ENCODE measurements at regions not wholly inside any gene's neighbourhood (a gene's known extent, or its start where the extent isn't known, plus 50 kb on each side); places are given as distances from the start of the nearest gene placed in this dataset.
"Not testable (repeated sequence)": the region's sequence is repeated elsewhere in the genome, so short reads cannot be mapped to it uniquely, and the experiment has no call there.

- H3K9me3 Mint-ChIP-seq, result no peaks in the 10 kb centered on the region
- no peak for DNase-seq (ENCODE audit: low spot score)
- intact Hi-C loops (cut with micrococcal nuclease), result no loop called here
- no peaks in the 10 kb centered on the region for H3K36me3 Mint-ChIP-seq (ENCODE audit: low read depth)
- H3K4me1 Mint-ChIP-seq (ENCODE audit: low read depth), result no peaks in the 10 kb centered on the region
- no peak overlapping the region for H3K27ac Mint-ChIP-seq
- no peak overlapping the region for H3K4me3 Mint-ChIP-seq
- H3K27me3 Mint-ChIP-seq (ENCODE audit: insufficient read depth), result no peaks in the 10 kb centered on the region
Measured at GRCh38 chr4:120236873-120237272, 170.2 kb upstream of the MAD2L1 start.

- Mint-ChIP-seq H3K4me1 (ENCODE audit: low read depth) (no peaks in the 10 kb centered on the region), H3K27ac (no peak overlapping the region), H3K9me3 (no peaks in the 10 kb centered on the region), H3K4me3 (no peak overlapping the region), H3K36me3 (ENCODE audit: low read depth) (no peaks in the 10 kb centered on the region), H3K27me3 (ENCODE audit: insufficient read depth) (no peaks in the 10 kb centered on the region)
- DNase-seq (ENCODE audit: low spot score), result no peak
- intact Hi-C loops (cut with micrococcal nuclease), result no loop called here
Measured at GRCh38 chr4:120232050-120232449, 165.4 kb upstream of the MAD2L1 start.

DNA sequence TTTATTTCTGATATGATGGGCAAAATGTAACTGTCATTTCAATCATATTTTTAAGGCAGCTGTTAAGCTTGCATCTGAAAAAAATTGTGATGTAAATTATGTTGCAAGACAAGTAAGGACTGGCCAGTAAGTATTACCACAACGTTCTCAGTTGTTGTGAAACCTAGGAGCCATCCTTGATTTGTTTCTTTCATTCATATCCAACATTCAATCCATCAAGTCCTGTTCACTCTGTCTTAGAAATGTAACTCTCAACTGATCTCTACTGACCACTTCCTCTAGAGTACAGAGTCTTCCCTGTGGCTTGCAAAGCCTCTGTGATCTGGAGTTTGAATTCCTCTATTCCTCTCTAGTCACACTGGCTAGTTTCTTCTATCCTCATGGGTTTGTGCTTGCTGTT, 161.4 kb upstream of the MAD2L1 start:
- intact Hi-C loops (cut with micrococcal nuclease), result no loop called here
- H3K27ac Mint-ChIP-seq, result no peak overlapping the region
- no peaks in the 10 kb centered on the region for H3K27me3 Mint-ChIP-seq (ENCODE audit: insufficient read depth)
- no peaks in the 10 kb centered on the region for H3K36me3 Mint-ChIP-seq (ENCODE audit: low read depth)
- no peaks in the 10 kb centered on the region for H3K9me3 Mint-ChIP-seq
- no peaks in the 10 kb centered on the region for H3K4me1 Mint-ChIP-seq (ENCODE audit: low read depth)
- no peak for DNase-seq (ENCODE audit: low spot score)
- no peak overlapping the region for H3K4me3 Mint-ChIP-seq

DNA sequence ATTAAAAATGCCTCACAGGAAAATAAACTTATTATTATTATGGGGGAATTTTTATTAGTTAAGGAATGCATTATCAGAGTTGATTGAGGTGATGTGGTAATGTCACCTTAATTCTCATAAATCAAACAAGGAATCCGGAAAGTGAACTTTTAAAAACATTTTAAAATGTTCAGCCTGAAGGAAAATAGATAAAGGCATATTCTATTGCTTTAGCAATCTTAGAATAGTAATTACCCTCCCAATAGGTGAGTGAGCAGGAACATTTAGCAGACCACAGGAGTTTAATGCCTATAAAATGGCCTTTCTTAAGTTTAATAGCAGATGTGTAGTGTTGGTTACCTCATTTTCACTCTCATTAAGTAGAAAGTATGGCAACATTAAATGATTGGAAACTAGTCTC, 160.9 kb upstream of the MAD2L1 start:
- DNase-seq (ENCODE audit: low spot score), result no peak
- no peak overlapping the region for H3K4me3 Mint-ChIP-seq
- no peaks in the 10 kb centered on the region for H3K36me3 Mint-ChIP-seq (ENCODE audit: low read depth)
- no peak overlapping the region for H3K27ac Mint-ChIP-seq
- H3K9me3 Mint-ChIP-seq, result no peaks in the 10 kb centered on the region
- intact Hi-C loops (cut with micrococcal nuclease), result no loop called here
- H3K27me3 Mint-ChIP-seq (ENCODE audit: insufficient read depth), result peaks cover 2% of the 10 kb centered on the region
- no peaks in the 10 kb centered on the region for H3K4me1 Mint-ChIP-seq (ENCODE audit: low read depth)

DNA sequence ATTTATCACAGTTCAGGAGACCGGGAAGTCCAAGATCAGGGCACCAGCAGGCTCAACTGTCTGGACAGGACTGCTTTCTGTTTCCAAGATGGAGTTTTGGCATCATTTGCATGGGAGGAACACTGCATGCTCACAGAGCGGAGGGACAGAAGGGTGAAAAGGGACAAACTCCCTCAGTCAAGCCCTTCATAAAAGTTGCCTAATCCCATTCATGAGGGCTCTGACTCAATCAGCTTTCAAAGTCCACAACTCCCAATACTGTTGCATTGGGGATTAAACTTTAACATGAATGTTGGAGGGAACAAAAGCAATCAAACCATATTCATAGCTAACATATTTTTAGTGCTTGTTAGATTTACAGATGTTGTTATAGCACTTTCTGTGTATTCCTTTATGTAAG, 158.9 kb upstream of the MAD2L1 start:
- intact Hi-C loops (cut with micrococcal nuclease), result no loop called here
- Mint-ChIP-seq H3K9me3 (no peaks in the 10 kb centered on the region), H3K4me1 (ENCODE audit: low read depth) (no peaks in the 10 kb centered on the region), H3K4me3 (no peak overlapping the region), H3K36me3 (ENCODE audit: low read depth) (no peaks in the 10 kb centered on the region), H3K27ac (no peak overlapping the region), H3K27me3 (ENCODE audit: insufficient read depth) (peaks cover 2% of the 10 kb centered on the region)
- DNase-seq (ENCODE audit: low spot score), result no peak

DNA sequence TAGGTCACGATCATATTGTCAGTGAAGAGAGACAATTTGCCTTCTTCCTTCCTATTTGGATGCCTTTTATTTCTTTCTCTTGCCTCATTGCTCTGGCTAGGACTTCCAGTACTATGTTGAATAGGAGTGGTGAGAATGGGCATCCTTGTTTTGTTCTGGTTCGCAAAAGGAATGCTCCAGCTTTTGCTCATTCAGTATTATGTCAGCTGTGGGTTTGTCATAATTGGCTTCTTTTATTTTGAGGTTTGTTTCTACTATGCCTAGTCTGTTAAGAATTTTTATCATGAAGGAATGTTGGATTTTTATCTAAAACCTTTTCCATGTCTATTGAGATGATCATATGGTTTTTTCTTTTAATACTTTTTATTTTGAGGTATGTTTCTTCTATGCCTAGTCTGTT, 152.3 kb upstream of the MAD2L1 start:
- no peak overlapping the region for H3K4me3 Mint-ChIP-seq
- no peaks in the 10 kb centered on the region for H3K36me3 Mint-ChIP-seq (ENCODE audit: low read depth)
- intact Hi-C loops (cut with micrococcal nuclease), result no loop called here
- H3K9me3 Mint-ChIP-seq, result no peaks in the 10 kb centered on the region
- no peak overlapping the region for H3K27ac Mint-ChIP-seq
- peaks cover 2% of the 10 kb centered on the region for H3K27me3 Mint-ChIP-seq (ENCODE audit: insufficient read depth)
- DNase-seq (ENCODE audit: low spot score), result no peak
- H3K4me1 Mint-ChIP-seq (ENCODE audit: low read depth), result no peaks in the 10 kb centered on the region

DNA sequence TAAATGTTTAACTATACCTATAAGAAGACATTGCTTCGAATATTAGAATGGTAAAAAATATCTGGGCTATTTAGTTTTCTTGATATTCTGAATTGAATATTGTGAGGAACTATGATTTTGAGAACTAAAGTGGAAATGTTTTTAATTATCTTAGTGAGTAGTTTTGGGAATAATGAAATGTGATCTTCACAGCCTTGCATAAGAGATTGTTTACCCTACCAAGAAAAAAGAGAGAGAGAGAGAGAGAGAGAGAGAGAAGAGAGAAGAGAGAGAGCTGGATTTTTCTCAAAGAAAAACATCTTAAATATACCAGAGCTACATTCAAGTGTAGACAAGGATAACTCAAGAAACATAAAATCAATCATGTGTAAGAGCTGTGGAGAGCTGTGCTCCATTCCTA, 148.7 kb upstream of the MAD2L1 start:
- Mint-ChIP-seq H3K4me3 (no peak overlapping the region), H3K4me1 (ENCODE audit: low read depth) (no peaks in the 10 kb centered on the region), H3K9me3 (no peaks in the 10 kb centered on the region), H3K27me3 (ENCODE audit: insufficient read depth) (no peaks in the 10 kb centered on the region), H3K36me3 (ENCODE audit: low read depth) (no peaks in the 10 kb centered on the region), H3K27ac (no peak overlapping the region)
- intact Hi-C loops (cut with micrococcal nuclease), result no loop called here
- no peak for DNase-seq (ENCODE audit: low spot score)

DNA sequence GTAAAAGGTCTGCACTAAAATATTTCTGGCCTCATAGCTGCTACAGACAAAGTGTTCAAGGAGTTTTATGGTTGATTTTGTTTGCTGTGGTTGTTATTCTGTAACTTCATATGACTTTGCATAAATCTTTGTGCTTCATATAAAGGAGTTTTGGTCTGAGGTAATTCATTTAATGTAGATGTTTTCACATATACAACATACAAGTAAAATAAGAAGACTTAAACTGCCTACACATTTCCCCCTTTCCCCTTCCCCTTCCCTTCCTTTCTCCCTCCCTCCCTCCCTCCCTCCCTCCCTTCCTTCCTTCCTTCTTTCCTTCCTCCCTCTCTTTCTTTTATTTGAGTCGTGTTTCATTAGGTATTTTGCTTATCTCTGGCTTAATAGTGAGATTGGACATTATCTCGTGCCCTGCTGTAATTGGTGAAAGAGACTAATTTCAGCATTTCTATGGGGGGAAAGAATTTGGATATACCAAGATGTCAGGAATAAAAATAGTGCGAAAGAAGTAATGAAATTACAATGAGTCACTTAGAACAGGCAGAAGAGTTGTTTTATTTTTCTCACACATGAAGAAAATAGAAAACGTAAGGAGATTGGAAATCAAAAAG, 144.9 kb upstream of the MAD2L1 start:
- DNase-seq (ENCODE audit: low spot score), result no peak
- Mint-ChIP-seq H3K27ac (no peak overlapping the region), H3K4me1 (ENCODE audit: low read depth) (no peaks in the 10 kb centered on the region), H3K36me3 (ENCODE audit: low read depth) (no peaks in the 10 kb centered on the region), H3K4me3 (no peak overlapping the region), H3K27me3 (ENCODE audit: insufficient read depth) (no peaks in the 10 kb centered on the region), H3K9me3 (no peaks in the 10 kb centered on the region)
- intact Hi-C loops (cut with micrococcal nuclease), result no loop called here

GRCh38 chr4:120209706-120210105, 143.1 kb upstream of the MAD2L1 start:
- H3K27me3 Mint-ChIP-seq (ENCODE audit: insufficient read depth), result no peaks in the 10 kb centered on the region
- no peak overlapping the region for H3K4me3 Mint-ChIP-seq
- DNase-seq (ENCODE audit: low spot score), result no peak
- no peaks in the 10 kb centered on the region for H3K36me3 Mint-ChIP-seq (ENCODE audit: low read depth)
- intact Hi-C loops (cut with micrococcal nuclease), result no loop called here
- no peak overlapping the region for H3K27ac Mint-ChIP-seq
- no peaks in the 10 kb centered on the region for H3K4me1 Mint-ChIP-seq (ENCODE audit: low read depth)
- no peaks in the 10 kb centered on the region for H3K9me3 Mint-ChIP-seq

GRCh38 chr4:120207021-120207420, 140.4 kb upstream of the MAD2L1 start:
- intact Hi-C loops (cut with micrococcal nuclease), result no loop called here
- no peak for DNase-seq (ENCODE audit: low spot score)
- H3K4me1 Mint-ChIP-seq (ENCODE audit: low read depth), result no peaks in the 10 kb centered on the region
- H3K9me3 Mint-ChIP-seq, result no peaks in the 10 kb centered on the region
- no peak overlapping the region for H3K4me3 Mint-ChIP-seq
- no peaks in the 10 kb centered on the region for H3K36me3 Mint-ChIP-seq (ENCODE audit: low read depth)
- no peaks in the 10 kb centered on the region for H3K27me3 Mint-ChIP-seq (ENCODE audit: insufficient read depth)
- H3K27ac Mint-ChIP-seq, result no peak overlapping the region

- no peak for DNase-seq (ENCODE audit: low spot score)
- Mint-ChIP-seq H3K4me1 (ENCODE audit: low read depth) (no peaks in the 10 kb centered on the region), H3K9me3 (no peaks in the 10 kb centered on the region), H3K27ac (no peak overlapping the region), H3K4me3 (no peak overlapping the region), H3K27me3 (ENCODE audit: insufficient read depth) (peaks cover 3% of the 10 kb centered on the region), H3K36me3 (ENCODE audit: low read depth) (no peaks in the 10 kb centered on the region)
- intact Hi-C loops (cut with micrococcal nuclease), result no loop called here
Measured at GRCh38 chr4:120202222-120202621, 135.6 kb upstream of the MAD2L1 start.

DNA sequence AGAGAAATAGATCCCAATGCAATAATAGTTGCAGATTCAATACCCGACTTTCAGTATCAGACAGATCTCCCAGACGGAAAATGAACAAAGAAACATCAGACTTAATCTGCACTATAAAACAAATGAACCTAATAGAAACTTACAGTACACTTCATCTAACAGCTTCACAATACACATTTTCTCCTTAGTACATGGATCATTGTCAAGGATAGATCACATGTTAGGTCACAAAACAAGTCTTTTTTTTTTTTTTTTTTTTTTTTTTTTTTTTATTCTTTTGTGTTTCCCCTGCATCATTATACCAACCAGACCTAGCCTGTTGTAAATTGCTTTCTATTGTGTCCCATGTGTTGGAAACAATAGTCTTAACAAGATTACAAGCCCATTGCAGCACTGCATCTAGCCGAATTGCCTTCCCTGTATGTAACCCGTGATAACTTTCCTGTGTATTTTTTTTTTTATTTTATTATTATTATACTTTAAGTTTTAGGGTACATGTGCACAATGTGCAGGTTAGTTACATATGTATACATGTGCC, 134.0 kb upstream of the MAD2L1 start:
- H3K4me1 Mint-ChIP-seq (ENCODE audit: low read depth); H3K36me3 Mint-ChIP-seq (ENCODE audit: low read depth); H3K27ac Mint-ChIP-seq; H3K4me3 Mint-ChIP-seq; intact Hi-C loops (cut with micrococcal nuclease); H3K27me3 Mint-ChIP-seq (ENCODE audit: insufficient read depth); H3K9me3 Mint-ChIP-seq; DNase-seq (ENCODE audit: low spot score): not testable (repeated sequence)

GRCh38 chr4:120198411-120198810, 131.8 kb upstream of the MAD2L1 start:
- DNase-seq (ENCODE audit: low spot score), result no peak
- Mint-ChIP-seq H3K4me3 (no peak overlapping the region), H3K27me3 (ENCODE audit: insufficient read depth) (peaks cover 7% of the 10 kb centered on the region), H3K36me3 (ENCODE audit: low read depth) (no peaks in the 10 kb centered on the region), H3K27ac (no peak overlapping the region), H3K9me3 (no peaks in the 10 kb centered on the region), H3K4me1 (ENCODE audit: low read depth) (no peaks in the 10 kb centered on the region)
- intact Hi-C loops (cut with micrococcal nuclease), result no loop called here

DNA sequence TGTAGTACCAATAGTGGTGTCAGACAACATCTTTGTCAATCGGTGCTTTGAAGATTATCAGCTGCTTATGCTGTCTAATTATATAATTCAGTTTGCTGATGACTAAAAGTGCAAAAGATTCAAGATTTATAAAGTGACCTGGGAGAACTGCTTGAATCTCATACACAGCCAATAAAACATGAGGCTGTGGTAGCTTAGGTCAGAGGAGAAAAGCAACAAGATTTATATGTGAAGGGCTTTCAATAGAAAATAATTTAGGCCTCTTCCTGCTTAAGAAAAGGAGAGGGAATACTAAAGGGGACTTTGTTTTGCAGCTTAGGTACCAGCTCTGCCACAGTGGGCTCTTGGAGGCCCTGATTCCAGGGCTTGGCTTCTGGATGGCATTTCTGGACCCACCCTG, 111.0 kb upstream of the MAD2L1 start:
- intact Hi-C loops (cut with micrococcal nuclease), result no loop called here
- DNase-seq (ENCODE audit: low spot score), result no peak
- H3K27ac Mint-ChIP-seq, result no peak overlapping the region
- H3K4me3 Mint-ChIP-seq, result no peak overlapping the region
- H3K27me3 Mint-ChIP-seq (ENCODE audit: insufficient read depth), result peaks cover 2% of the 10 kb centered on the region
- no peaks in the 10 kb centered on the region for H3K9me3 Mint-ChIP-seq
- H3K36me3 Mint-ChIP-seq (ENCODE audit: low read depth), result no peaks in the 10 kb centered on the region
- H3K4me1 Mint-ChIP-seq (ENCODE audit: low read depth), result no peaks in the 10 kb centered on the region
